Nephron (organoid): ENCODE measurements at regions not wholly inside any gene's neighbourhood (a gene's known extent, or its start where the extent isn't known, plus 50 kb on each side); places are given as distances from the start of the nearest gene placed in this dataset.

Experiments used
- H3K27ac Mint-ChIP-seq, 3 experiments: 2 replicates each; pipeline ENCODE4 v1.8.0; 2020; ENCODE audit warnings: mixed read lengths in 3 of 3, mild to moderate bottlenecking in 2 of 3, moderate library complexity in 1 of 3
- H3K27me3 Mint-ChIP-seq: 2 replicates; pipeline ENCODE4 v1.8.0; 2021; ENCODE audit warnings: low read depth, mild to moderate bottlenecking, moderate library complexity, mixed read lengths
- H3K36me3 Mint-ChIP-seq: 2 replicates; pipeline ENCODE4 v1.8.0; 2020; ENCODE audit warnings: low read depth, mixed read lengths
- H3K4me1 Mint-ChIP-seq: 2 replicates; pipeline ENCODE4 v1.8.0; 2020; ENCODE audit warnings: mixed read lengths
- H3K4me3 Mint-ChIP-seq, 3 experiments: 2 replicates each; pipeline ENCODE4 v1.8.0; 2020; ENCODE audit warnings: mild to moderate bottlenecking in 3 of 3, mixed read lengths in 3 of 3, moderate library complexity in 2 of 3
- H3K9me3 Mint-ChIP-seq: 2 replicates; pipeline ENCODE4 v1.8.0; 2020; ENCODE audit warnings: mixed read lengths
- CTCF ChIP-seq, 3 experiments: fragments of 200-600 bp; sonication (generic); IDR thresholded peaks; one replicate each; pipeline ENCODE4 v1.5.0; 2021; ENCODE audit warnings: antibody characterized with exemption in 3 of 3; ENCODE audit not compliant: unreplicated experiment in 3 of 3

GRCh38 chr11:96520939-96521338 is 131.1 kb downstream of the JRKL start:
- no peak overlapping the region for H3K4me3 Mint-ChIP-seq
- no peaks in the 10 kb centered on the region for H3K4me1 Mint-ChIP-seq
- no peaks in the 10 kb centered on the region for H3K36me3 Mint-ChIP-seq
- H3K9me3 Mint-ChIP-seq: peaks cover 32% of the 10 kb centered on the region
- TF ChIP-seq CTCF (IDR thresholded peaks at IDR 0.05; ENCODE audit: unreplicated experiment in 3 of 3): no peak
- no peaks in the 10 kb centered on the region for H3K27me3 Mint-ChIP-seq
- H3K27ac Mint-ChIP-seq: no peak overlapping the region

DNA sequence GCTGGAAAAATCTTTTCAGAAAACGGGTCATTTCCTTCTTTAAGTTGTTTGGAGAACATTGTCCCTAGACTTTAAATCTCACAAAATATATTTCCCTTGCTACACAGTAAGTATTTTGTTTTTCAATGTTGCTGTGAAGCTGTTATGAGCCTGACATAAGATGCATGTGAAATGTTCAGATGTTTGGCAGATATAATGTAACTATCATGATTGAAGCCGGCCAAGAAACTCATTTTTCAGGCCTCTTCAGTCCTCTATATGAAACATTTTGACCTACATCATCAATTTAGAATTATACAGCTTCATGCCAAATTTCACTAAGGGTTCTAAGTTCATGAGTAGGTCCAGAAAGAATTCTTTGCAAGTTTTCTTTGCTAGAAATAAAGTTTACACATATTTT is 133.8 kb downstream of the JRKL start:
- no peak for TF ChIP-seq CTCF (IDR thresholded peaks at IDR 0.05; ENCODE audit: unreplicated experiment in 3 of 3)
- Mint-ChIP-seq H3K27ac (no peak overlapping the region), H3K4me1 (no peaks in the 10 kb centered on the region), H3K4me3 (no peak overlapping the region), H3K27me3 (no peaks in the 10 kb centered on the region), H3K36me3 (no peaks in the 10 kb centered on the region), H3K9me3 (peaks cover 22% of the 10 kb centered on the region)

GRCh38 chr11:96524475-96524874 is 134.7 kb downstream of the JRKL start:
- Mint-ChIP-seq H3K9me3 (peaks cover 22% of the 10 kb centered on the region), H3K4me3 (no peak overlapping the region), H3K27ac (peak overlapping the region in 1 of 3 experiments; percentile 8), H3K27me3 (no peaks in the 10 kb centered on the region), H3K36me3 (no peaks in the 10 kb centered on the region), H3K4me1 (no peaks in the 10 kb centered on the region)
- TF ChIP-seq CTCF (IDR thresholded peaks at IDR 0.05; ENCODE audit: unreplicated experiment in 3 of 3): peak in 2 of 3 experiments; percentile 18 to 40

- H3K27ac Mint-ChIP-seq: no peak overlapping the region
- H3K36me3 Mint-ChIP-seq: no peaks in the 10 kb centered on the region
- peaks cover 30% of the 10 kb centered on the region for H3K9me3 Mint-ChIP-seq
- TF ChIP-seq CTCF (IDR thresholded peaks at IDR 0.05; ENCODE audit: unreplicated experiment in 3 of 3): no peak
- H3K4me3 Mint-ChIP-seq: no peak overlapping the region
- no peaks in the 10 kb centered on the region for H3K4me1 Mint-ChIP-seq
- H3K27me3 Mint-ChIP-seq: no peaks in the 10 kb centered on the region
Measured at GRCh38 chr11:96530473-96530872, 140.7 kb downstream of the JRKL start.

DNA sequence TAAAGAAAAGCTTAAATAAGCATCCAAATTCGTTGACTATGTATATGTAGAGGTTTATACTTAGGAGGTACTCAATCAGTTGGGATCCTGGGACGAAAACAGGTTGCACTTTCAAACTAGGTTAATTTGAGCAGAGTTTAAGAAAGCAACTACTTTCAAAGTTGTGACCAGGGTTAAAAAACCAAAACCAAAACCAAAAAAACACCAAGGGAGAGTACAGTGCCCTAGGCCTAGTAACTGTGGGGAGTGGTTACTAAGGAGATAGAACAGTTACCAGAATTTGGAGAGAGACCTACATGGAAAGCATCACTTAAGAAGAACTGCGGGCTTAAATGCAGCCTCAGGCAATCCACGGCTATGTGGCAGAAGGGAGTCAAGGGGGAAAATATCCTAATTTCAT is 148.3 kb downstream of the JRKL start:
- Mint-ChIP-seq H3K4me3 (no peak overlapping the region), H3K27me3 (no peaks in the 10 kb centered on the region), H3K4me1 (peaks cover 6% of the 10 kb centered on the region), H3K9me3 (peaks cover 3% of the 10 kb centered on the region), H3K36me3 (no peaks in the 10 kb centered on the region), H3K27ac (no peak overlapping the region)
- TF ChIP-seq CTCF (IDR thresholded peaks at IDR 0.05; ENCODE audit: unreplicated experiment in 3 of 3): no peak

- no peak for TF ChIP-seq CTCF (IDR thresholded peaks at IDR 0.05; ENCODE audit: unreplicated experiment in 3 of 3)
- Mint-ChIP-seq H3K36me3 (no peaks in the 10 kb centered on the region), H3K4me3 (no peak overlapping the region), H3K27ac (peak overlapping the region in 1 of 3 experiments; percentile 9), H3K27me3 (no peaks in the 10 kb centered on the region), H3K9me3 (no peaks in the 10 kb centered on the region), H3K4me1 (peaks cover 6% of the 10 kb centered on the region)
Measured at GRCh38 chr11:96538622-96539021, 148.8 kb downstream of the JRKL start.
